ENCODE measurements at regions not wholly inside any gene's neighbourhood (a gene's known extent, or its start where the extent isn't known, plus 50 kb on each side); places are given as distances from the start of the nearest gene placed in this dataset.

GRCh38 chr18:64893349-64893748, 744.5 kb upstream of the LINC00305 start:
- ATAC-seq (ENCODE audit: low read depth) (no peak), DNase-seq (ENCODE audit: low spot score in 2 of 2) (no peak)
- Mint-ChIP-seq H3K4me1 (no peaks in the 10 kb centered on the region), H3K27ac (no peak overlapping the region), H3K9me3 (no peaks in the 10 kb centered on the region), H3K36me3 (no peaks in the 10 kb centered on the region), H3K27me3 (no peaks in the 10 kb centered on the region), H3K4me3 (no peak overlapping the region)

GRCh38 chr18:64888956-64889355, 740.1 kb upstream of the LINC00305 start:
- H3K9me3 Mint-ChIP-seq, result no peaks in the 10 kb centered on the region
- no peak for DNase-seq (ENCODE audit: low spot score in 2 of 2)
- H3K36me3 Mint-ChIP-seq, result no peaks in the 10 kb centered on the region
- H3K27me3 Mint-ChIP-seq, result no peaks in the 10 kb centered on the region
- no peak overlapping the region for H3K27ac Mint-ChIP-seq
- no peak overlapping the region for H3K4me3 Mint-ChIP-seq
- H3K4me1 Mint-ChIP-seq, result no peaks in the 10 kb centered on the region
- ATAC-seq (ENCODE audit: low read depth), result no peak

- DNase-seq (ENCODE audit: low spot score in 2 of 2), result no peak
- H3K4me3 Mint-ChIP-seq, result no peak overlapping the region
- H3K27ac Mint-ChIP-seq, result no peak overlapping the region
- H3K4me1 Mint-ChIP-seq, result no peaks in the 10 kb centered on the region
- no peaks in the 10 kb centered on the region for H3K36me3 Mint-ChIP-seq
- no peaks in the 10 kb centered on the region for H3K27me3 Mint-ChIP-seq
- no peak for ATAC-seq (ENCODE audit: low read depth)
- H3K9me3 Mint-ChIP-seq, result no peaks in the 10 kb centered on the region
These were observed 738.1 kb upstream of the LINC00305 start for GRCh38 chr18:64886995-64887394.

- Mint-ChIP-seq H3K36me3 (no peaks in the 10 kb centered on the region), H3K4me1 (no peaks in the 10 kb centered on the region), H3K9me3 (no peaks in the 10 kb centered on the region), H3K27me3 (no peaks in the 10 kb centered on the region), H3K27ac (no peak overlapping the region), H3K4me3 (no peak overlapping the region)
- ATAC-seq (ENCODE audit: low read depth) (no peak), DNase-seq (ENCODE audit: low spot score in 2 of 2) (no peak)
These were observed 734.0 kb upstream of the LINC00305 start for GRCh38 chr18:64882896-64883295.

GRCh38 chr18:64876833-64877232, 727.9 kb upstream of the LINC00305 start:
- Mint-ChIP-seq H3K27me3 (no peaks in the 10 kb centered on the region), H3K4me1 (no peaks in the 10 kb centered on the region), H3K4me3 (no peak overlapping the region), H3K27ac (no peak overlapping the region), H3K9me3 (no peaks in the 10 kb centered on the region), H3K36me3 (no peaks in the 10 kb centered on the region)
- DNase-seq (ENCODE audit: low spot score in 2 of 2) (no peak), ATAC-seq (ENCODE audit: low read depth) (peak; percentile 45)

GRCh38 chr18:64872710-64873458, 724.0 kb upstream of the LINC00305 start:
- Mint-ChIP-seq H3K36me3 (no peaks in the 10 kb centered on the region), H3K27me3 (no peaks in the 10 kb centered on the region), H3K4me3 (no peak overlapping the region), H3K9me3 (no peaks in the 10 kb centered on the region), H3K4me1 (no peaks in the 10 kb centered on the region), H3K27ac (no peak overlapping the region)
- ATAC-seq (ENCODE audit: low read depth), result no peak
- DNase-seq (ENCODE audit: low spot score in 2 of 2), result no peak

GRCh38 chr18:64854112-64854511, 705.2 kb upstream of the LINC00305 start:
- ATAC-seq (ENCODE audit: low read depth), result no peak
- Mint-ChIP-seq H3K36me3 (no peaks in the 10 kb centered on the region), H3K9me3 (peaks cover 1% of the 10 kb centered on the region), H3K27me3 (no peaks in the 10 kb centered on the region), H3K27ac (no peak overlapping the region), H3K4me1 (no peaks in the 10 kb centered on the region), H3K4me3 (no peak overlapping the region)
- no peak for DNase-seq (ENCODE audit: low spot score in 2 of 2)

- Mint-ChIP-seq H3K27ac (no peak overlapping the region), H3K9me3 (peaks cover 1% of the 10 kb centered on the region), H3K36me3 (no peaks in the 10 kb centered on the region), H3K27me3 (no peaks in the 10 kb centered on the region), H3K4me3 (no peak overlapping the region), H3K4me1 (no peaks in the 10 kb centered on the region)
- no peak for DNase-seq (ENCODE audit: low spot score in 2 of 2)
- ATAC-seq (ENCODE audit: low read depth), result no peak
These were observed 703.4 kb upstream of the LINC00305 start for GRCh38 chr18:64852281-64852680.

GRCh38 chr18:64851726-64852125, 702.8 kb upstream of the LINC00305 start:
- no peak for DNase-seq (ENCODE audit: low spot score in 2 of 2)
- H3K27ac Mint-ChIP-seq, result no peak overlapping the region
- H3K4me1 Mint-ChIP-seq, result no peaks in the 10 kb centered on the region
- H3K27me3 Mint-ChIP-seq, result no peaks in the 10 kb centered on the region
- peaks cover 1% of the 10 kb centered on the region for H3K9me3 Mint-ChIP-seq
- no peak for ATAC-seq (ENCODE audit: low read depth)
- no peaks in the 10 kb centered on the region for H3K36me3 Mint-ChIP-seq
- no peak overlapping the region for H3K4me3 Mint-ChIP-seq

GRCh38 chr18:64850791-64851190, 701.9 kb upstream of the LINC00305 start:
- no peaks in the 10 kb centered on the region for H3K4me1 Mint-ChIP-seq
- no peaks in the 10 kb centered on the region for H3K36me3 Mint-ChIP-seq
- DNase-seq (ENCODE audit: low spot score in 2 of 2) (no peak), ATAC-seq (ENCODE audit: low read depth) (no peak)
- H3K4me3 Mint-ChIP-seq, result no peak overlapping the region
- H3K27ac Mint-ChIP-seq, result no peak overlapping the region
- H3K27me3 Mint-ChIP-seq, result no peaks in the 10 kb centered on the region
- peaks cover 1% of the 10 kb centered on the region for H3K9me3 Mint-ChIP-seq

- no peak overlapping the region for H3K4me3 Mint-ChIP-seq
- H3K36me3 Mint-ChIP-seq, result no peaks in the 10 kb centered on the region
- H3K4me1 Mint-ChIP-seq, result no peaks in the 10 kb centered on the region
- no peak overlapping the region for H3K27ac Mint-ChIP-seq
- ATAC-seq (ENCODE audit: low read depth) (no peak), DNase-seq (ENCODE audit: low spot score in 2 of 2) (no peak)
- no peaks in the 10 kb centered on the region for H3K27me3 Mint-ChIP-seq
- no peaks in the 10 kb centered on the region for H3K9me3 Mint-ChIP-seq
These were observed 692.2 kb upstream of the LINC00305 start for GRCh38 chr18:64840911-64841701.

GRCh38 chr18:64810354-64810753, 661.5 kb upstream of the LINC00305 start:
- no peak for DNase-seq (ENCODE audit: low spot score in 2 of 2)
- no peak for ATAC-seq (ENCODE audit: low read depth)
- Mint-ChIP-seq H3K36me3 (peaks cover 2% of the 10 kb centered on the region), H3K4me1 (peaks cover 12% of the 10 kb centered on the region), H3K9me3 (peaks cover 4% of the 10 kb centered on the region), H3K4me3 (no peak overlapping the region), H3K27me3 (peaks cover 1% of the 10 kb centered on the region), H3K27ac (no peak overlapping the region)

- no peak for DNase-seq (ENCODE audit: low spot score in 2 of 2)
- no peak for ATAC-seq (ENCODE audit: low read depth)
- Mint-ChIP-seq H3K36me3 (peaks cover 2% of the 10 kb centered on the region), H3K27ac (no peak overlapping the region), H3K27me3 (peaks cover 2% of the 10 kb centered on the region), H3K9me3 (peaks cover 4% of the 10 kb centered on the region), H3K4me3 (no peak overlapping the region), H3K4me1 (peaks cover 12% of the 10 kb centered on the region)
These were observed 660.9 kb upstream of the LINC00305 start for GRCh38 chr18:64809801-64810200.

- H3K27me3 Mint-ChIP-seq, result peaks cover 2% of the 10 kb centered on the region
- no peak overlapping the region for H3K27ac Mint-ChIP-seq
- no peak overlapping the region for H3K4me3 Mint-ChIP-seq
- DNase-seq (ENCODE audit: low spot score in 2 of 2), result no peak
- ATAC-seq (ENCODE audit: low read depth), result no peak
- no peaks in the 10 kb centered on the region for H3K36me3 Mint-ChIP-seq
- no peaks in the 10 kb centered on the region for H3K4me1 Mint-ChIP-seq
- H3K9me3 Mint-ChIP-seq, result peaks cover 1% of the 10 kb centered on the region
These were observed 658.7 kb upstream of the LINC00305 start for GRCh38 chr18:64807560-64807959.
